ENCODE measurements at regions not wholly inside any gene's neighbourhood (a gene's known extent, or its start where the extent isn't known, plus 50 kb on each side); places are given as distances from the start of the nearest gene placed in this dataset.

- no peak for DNase-seq (ENCODE audit: low spot score)
- TF ChIP-seq, protein P1, sequence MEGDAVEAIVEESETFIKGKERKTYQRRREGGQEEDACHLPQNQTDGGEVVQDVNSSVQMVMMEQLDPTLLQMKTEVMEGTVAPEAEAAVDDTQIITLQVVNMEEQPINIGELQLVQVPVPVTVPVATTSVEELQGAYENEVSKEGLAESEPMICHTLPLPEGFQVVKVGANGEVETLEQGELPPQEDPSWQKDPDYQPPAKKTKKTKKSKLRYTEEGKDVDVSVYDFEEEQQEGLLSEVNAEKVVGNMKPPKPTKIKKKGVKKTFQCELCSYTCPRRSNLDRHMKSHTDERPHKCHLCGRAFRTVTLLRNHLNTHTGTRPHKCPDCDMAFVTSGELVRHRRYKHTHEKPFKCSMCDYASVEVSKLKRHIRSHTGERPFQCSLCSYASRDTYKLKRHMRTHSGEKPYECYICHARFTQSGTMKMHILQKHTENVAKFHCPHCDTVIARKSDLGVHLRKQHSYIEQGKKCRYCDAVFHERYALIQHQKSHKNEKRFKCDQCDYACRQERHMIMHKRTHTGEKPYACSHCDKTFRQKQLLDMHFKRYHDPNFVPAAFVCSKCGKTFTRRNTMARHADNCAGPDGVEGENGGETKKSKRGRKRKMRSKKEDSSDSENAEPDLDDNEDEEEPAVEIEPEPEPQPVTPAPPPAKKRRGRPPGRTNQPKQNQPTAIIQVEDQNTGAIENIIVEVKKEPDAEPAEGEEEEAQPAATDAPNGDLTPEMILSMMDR (IDR thresholded peaks at IDR 0.05; ENCODE audit: extremely low read depth, insufficient read depth, missing control alignments): no peak
- in situ Hi-C loops (cut with MboI; ENCODE audit: low pct_unique_long_range_greater_than_20kb, low sequenced_read_pairs, unreplicated experiment): no loop called here
Measured at GRCh38 chr1:83112248-83112885, 886.6 kb downstream of the TTLL7 start.

GRCh38 chr1:83110156-83110555 lies 888.8 kb downstream of the TTLL7 start:
- TF ChIP-seq, protein P1 (IDR thresholded peaks at IDR 0.05; ENCODE audit: extremely low read depth, insufficient read depth, missing control alignments): no peak
- DNase-seq (ENCODE audit: low spot score): no peak
- in situ Hi-C loops (cut with MboI; ENCODE audit: low pct_unique_long_range_greater_than_20kb, low sequenced_read_pairs, unreplicated experiment): no loop called here

GRCh38 chr1:83109692-83110091 lies 889.2 kb downstream of the TTLL7 start:
- no peak for DNase-seq (ENCODE audit: low spot score)
- in situ Hi-C loops (cut with MboI; ENCODE audit: low pct_unique_long_range_greater_than_20kb, low sequenced_read_pairs, unreplicated experiment): no loop called here
- TF ChIP-seq, protein P1 (IDR thresholded peaks at IDR 0.05; ENCODE audit: extremely low read depth, insufficient read depth, missing control alignments): no peak

- in situ Hi-C loops (cut with MboI; ENCODE audit: low pct_unique_long_range_greater_than_20kb, low sequenced_read_pairs, unreplicated experiment): no loop called here
- TF ChIP-seq, protein P1 (IDR thresholded peaks at IDR 0.05; ENCODE audit: extremely low read depth, insufficient read depth, missing control alignments): no peak
- DNase-seq (ENCODE audit: low spot score): no peak
Measured at GRCh38 chr1:83104558-83104957, 894.4 kb downstream of the TTLL7 start.

- TF ChIP-seq, protein P1 (IDR thresholded peaks at IDR 0.05; ENCODE audit: extremely low read depth, insufficient read depth, missing control alignments): no peak
- DNase-seq (ENCODE audit: low spot score): no peak
- in situ Hi-C loops (cut with MboI; ENCODE audit: low pct_unique_long_range_greater_than_20kb, low sequenced_read_pairs, unreplicated experiment): no loop called here
Measured at GRCh38 chr1:83103341-83103740, 895.6 kb downstream of the TTLL7 start.

DNA sequence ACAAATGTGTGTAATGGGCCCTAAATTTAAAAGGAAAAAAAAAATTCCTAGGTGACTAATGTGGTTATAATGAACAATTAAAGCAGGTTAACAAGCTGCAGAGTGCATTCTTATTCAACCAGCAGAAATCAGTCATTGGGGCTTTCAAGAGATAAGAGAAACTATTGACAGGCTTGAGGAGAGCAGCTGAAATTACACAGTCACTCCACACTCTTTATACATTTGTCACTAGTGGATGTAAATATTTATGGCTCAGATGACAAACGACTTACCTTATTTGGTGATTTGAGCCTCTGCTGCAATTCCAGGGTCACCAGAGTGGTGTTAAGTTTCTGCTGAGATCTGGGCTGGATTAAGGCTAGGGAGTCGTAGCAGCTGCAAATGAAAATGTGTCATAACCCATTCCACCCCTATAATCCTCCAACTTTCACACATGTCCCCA lies 896.3 kb downstream of the TTLL7 start:
- no peak for DNase-seq (ENCODE audit: low spot score)
- in situ Hi-C loops (cut with MboI; ENCODE audit: low pct_unique_long_range_greater_than_20kb, low sequenced_read_pairs, unreplicated experiment): no loop called here
- TF ChIP-seq, protein P1 (IDR thresholded peaks at IDR 0.05; ENCODE audit: extremely low read depth, insufficient read depth, missing control alignments): no peak

All from GM13977 (cell line).